H54 (cell line): ENCODE measurements at regions not wholly inside any gene's neighbourhood (a gene's known extent, or its start where the extent isn't known, plus 50 kb on each side); places are given as distances from the start of the nearest gene placed in this dataset.

Experiments
- DNase-seq: peaks from one replicate; pipeline ENCODE4 v3.0.0; 2011; ENCODE audit warnings: low spot score, mixed read lengths; ENCODE audit not compliant: insufficient read length
- FAIRE-seq: peaks from 3 replicates; lab custom pipeline; 2011; peaks lifted over from hg19 to GRCh38; lab: Jason Lieb, UNC
- POLR2A ChIP-seq: IDR thresholded peaks from 2 replicates; pipeline ENCODE4 v1.6.1; 2011; ENCODE audit warnings: low read depth, mild to moderate bottlenecking, low read length

GRCh38 chr5:125564317-125564975 is 818.0 kb upstream of the ZNF608 start:
- no peak for TF ChIP-seq POLR2A
- no peak for DNase-seq
- FAIRE-seq: no peak

- no peak for TF ChIP-seq POLR2A
- no peak for FAIRE-seq
- no peak for DNase-seq
These were observed 828.1 kb upstream of the ZNF608 start for GRCh38 chr5:125574491-125575044.

- FAIRE-seq (no peak), DNase-seq (no peak)
- no peak for TF ChIP-seq POLR2A
These were observed 828.9 kb upstream of the ZNF608 start for GRCh38 chr5:125575171-125575890.

DNA sequence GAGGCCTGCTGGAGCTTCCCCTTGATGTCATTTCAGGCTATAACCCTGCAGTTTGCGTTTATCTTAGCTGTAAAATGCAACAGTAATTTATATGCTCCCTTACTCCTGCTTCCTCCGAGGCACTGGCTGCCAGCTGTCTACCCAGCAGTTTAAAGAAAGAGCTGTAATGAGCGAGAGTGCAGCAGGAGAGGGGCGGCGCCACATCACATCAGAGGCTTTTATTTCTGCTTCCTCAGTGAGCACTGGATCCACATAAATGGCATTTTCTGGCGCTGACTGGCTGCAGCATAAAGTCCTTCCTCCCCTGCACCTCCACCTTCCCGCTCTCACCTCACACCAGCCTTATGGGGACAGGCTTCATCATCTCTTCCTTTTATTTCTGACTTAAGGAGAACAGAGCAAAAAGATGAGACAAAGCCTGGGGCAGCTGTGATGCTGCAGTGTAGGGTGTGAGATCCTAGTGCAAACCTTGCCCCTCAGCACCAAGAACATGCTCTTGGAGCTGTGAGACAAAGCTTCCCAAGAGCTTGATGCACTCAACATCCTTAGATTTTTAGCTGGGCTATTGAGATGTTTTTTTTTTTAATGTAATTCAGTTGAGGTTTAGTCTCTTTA is 829.6 kb upstream of the ZNF608 start:
- FAIRE-seq: no peak
- TF ChIP-seq POLR2A: no peak
- DNase-seq: no peak

DNA sequence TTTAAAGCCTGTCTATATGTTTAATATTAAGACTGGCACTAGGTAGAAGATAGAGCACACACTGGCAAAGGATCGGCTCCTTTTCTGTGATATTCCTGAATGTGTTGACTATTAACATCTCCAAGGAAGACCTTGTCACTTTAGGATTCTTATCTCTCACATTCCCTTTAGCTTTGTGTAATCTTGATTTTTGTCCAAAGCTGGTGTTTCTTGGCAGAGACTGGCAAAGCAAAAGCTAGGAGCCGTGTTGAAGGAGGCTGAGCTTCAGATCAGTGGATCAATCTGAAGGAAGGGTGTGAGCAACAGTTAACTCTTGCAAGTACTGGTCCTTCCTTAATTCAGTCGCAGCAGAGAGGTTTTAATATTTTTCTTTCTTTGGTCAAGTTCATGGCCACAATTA is 830.4 kb upstream of the ZNF608 start:
- no peak for TF ChIP-seq POLR2A
- FAIRE-seq (peak; percentile 62), DNase-seq (no peak)

DNA sequence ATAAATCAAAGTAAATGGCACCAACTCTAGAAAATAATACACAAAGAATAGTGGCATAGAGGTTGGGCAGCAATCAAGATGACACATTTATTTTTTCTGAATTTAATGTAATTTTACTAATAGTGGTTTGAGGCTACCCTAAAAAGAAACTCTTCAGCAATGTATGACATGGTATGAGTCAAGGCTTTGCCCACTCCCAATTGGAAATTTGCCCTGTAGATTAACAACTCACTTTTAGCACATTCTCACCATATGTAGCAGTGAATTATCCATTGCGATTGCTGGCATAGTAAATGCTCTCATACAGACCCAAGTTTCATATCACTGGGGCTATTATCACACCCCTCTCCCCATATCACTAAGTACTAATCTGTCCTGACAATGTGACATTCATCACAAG is 832.1 kb upstream of the ZNF608 start:
- DNase-seq: no peak
- TF ChIP-seq POLR2A: no peak
- no peak for FAIRE-seq

GRCh38 chr5:125579182-125579581 is 832.7 kb upstream of the ZNF608 start:
- TF ChIP-seq POLR2A: no peak
- no peak for DNase-seq
- no peak for FAIRE-seq

DNA sequence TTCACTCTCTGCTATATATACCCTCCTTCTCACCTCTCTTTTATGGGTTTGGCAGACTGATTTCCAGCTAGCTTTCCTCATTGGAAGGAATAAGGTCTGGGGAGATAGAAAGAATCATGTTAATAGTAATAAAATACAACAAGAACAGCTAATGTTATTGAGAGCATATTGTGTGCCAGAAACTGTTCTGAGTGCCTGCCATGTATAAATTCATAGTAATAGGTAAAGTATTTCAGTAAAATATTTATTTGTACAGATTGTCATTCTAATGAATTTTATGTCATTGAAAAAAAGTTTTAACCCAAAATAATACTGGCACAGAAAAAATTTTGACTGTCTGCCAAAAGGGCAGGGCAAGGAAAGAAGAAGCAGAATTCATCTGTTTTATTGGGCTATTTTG is 834.9 kb upstream of the ZNF608 start:
- no peak for FAIRE-seq
- no peak for DNase-seq
- no peak for TF ChIP-seq POLR2A

- FAIRE-seq (no peak), DNase-seq (no peak)
- TF ChIP-seq POLR2A: no peak
These were observed 835.9 kb upstream of the ZNF608 start for GRCh38 chr5:125582352-125582751.

- FAIRE-seq (no peak), DNase-seq (no peak)
- no peak for TF ChIP-seq POLR2A
These were observed 837.1 kb upstream of the ZNF608 start for GRCh38 chr5:125583321-125584139.

DNA sequence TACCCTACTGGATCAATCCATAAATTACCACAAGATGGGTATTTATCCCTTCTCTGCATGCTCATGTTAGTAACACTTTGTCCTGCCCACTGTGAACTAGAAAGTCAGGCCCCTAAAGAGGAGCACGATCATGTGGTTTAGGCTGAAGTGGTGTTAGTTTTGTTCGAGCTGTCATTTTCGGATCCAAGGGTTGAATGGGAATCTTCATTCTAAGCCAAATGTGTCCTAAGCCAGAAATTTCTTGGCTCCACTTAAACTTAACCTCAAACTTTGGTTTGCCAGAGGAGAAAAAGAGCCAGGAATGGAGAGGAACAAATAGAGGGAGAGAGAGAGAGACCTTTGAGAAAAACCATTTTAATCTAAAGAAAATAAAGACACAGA is 837.7 kb upstream of the ZNF608 start:
- TF ChIP-seq POLR2A: no peak

DNA sequence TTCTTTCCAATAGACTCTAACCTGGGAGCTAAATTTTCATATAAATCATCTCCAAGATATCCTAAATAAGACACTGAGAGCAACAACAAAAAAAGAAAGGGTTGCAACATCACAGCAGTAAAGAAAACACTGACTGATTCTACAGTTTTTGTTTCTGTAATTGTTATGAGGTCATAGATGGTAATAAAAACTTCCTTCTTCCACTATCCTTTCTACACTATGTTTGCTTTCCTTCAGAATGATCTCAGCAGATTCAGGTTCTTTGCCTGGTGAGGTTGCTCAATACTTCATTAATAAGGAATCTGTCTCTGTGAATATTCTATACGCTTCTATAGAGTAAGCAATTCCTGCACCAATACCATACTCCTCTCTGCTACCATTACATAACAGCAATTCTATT is 835.6 kb upstream of the GRAMD2B start:
- TF ChIP-seq POLR2A: no peak
- DNase-seq (no peak), FAIRE-seq (no peak)

More for the DNA sequence above, 837.7 kb upstream of the ZNF608 start:
- no peak for FAIRE-seq
- no peak for DNase-seq

DNA sequence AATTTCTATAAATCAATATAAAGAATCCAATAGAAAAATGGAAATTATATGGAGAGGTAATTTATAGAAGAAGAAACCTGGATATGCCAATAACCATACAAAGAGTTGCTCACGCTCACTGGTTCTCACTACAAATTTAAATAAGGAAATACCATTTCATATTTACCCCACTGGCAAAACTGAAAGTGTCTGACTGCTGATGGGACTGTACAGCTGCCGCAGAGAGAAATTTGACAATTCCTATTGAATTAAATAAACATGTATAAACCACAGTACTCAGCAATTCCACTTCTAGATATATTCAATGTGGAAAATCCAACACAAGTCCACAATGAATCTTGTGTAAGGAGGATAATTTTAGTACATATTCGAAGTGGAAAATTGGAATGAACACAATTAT is 830.4 kb upstream of the GRAMD2B start:
- FAIRE-seq: no peak
- no peak for TF ChIP-seq POLR2A
- no peak for DNase-seq
